NCI-H82 (cell line): ENCODE measurements at regions not wholly inside any gene's neighbourhood (a gene's known extent, or its start where the extent isn't known, plus 50 kb on each side); places are given as distances from the start of the nearest gene placed in this dataset.

ENCODE experiments used
- DNase-seq: peaks from one replicate; lab custom pipeline; 2025; lab: John Stamatoyannopoulos, UW

GRCh38 chr6:140320081-140321080, 945.9 kb upstream of the CITED2 start:
- no peak for DNase-seq

- DNase-seq, result no peak
Observed at GRCh38 chr6:140319209-140319608, 944.8 kb upstream of the CITED2 start.

- DNase-seq, result no peak
Observed at GRCh38 chr6:140318408-140318807, 944.0 kb upstream of the CITED2 start.

- DNase-seq, result no peak
Observed at GRCh38 chr6:140317950-140318349, 943.5 kb upstream of the CITED2 start.

GRCh38 chr6:140316966-140317365, 942.5 kb upstream of the CITED2 start:
- no peak for DNase-seq

GRCh38 chr6:140314682-140315081, 940.2 kb upstream of the CITED2 start:
- no peak for DNase-seq

- no peak for DNase-seq
Observed at GRCh38 chr6:140311146-140311545, 936.7 kb upstream of the CITED2 start.

- DNase-seq, result no peak
Observed at GRCh38 chr6:140303218-140303949, 928.9 kb upstream of the CITED2 start.

- no peak for DNase-seq
Observed at GRCh38 chr6:140300331-140300730, 925.9 kb upstream of the CITED2 start.

- no peak for DNase-seq
Observed at GRCh38 chr6:140289186-140289585, 914.7 kb upstream of the CITED2 start.

GRCh38 chr6:140285998-140286690, 911.7 kb upstream of the CITED2 start:
- DNase-seq, result no peak

GRCh38 chr6:140285471-140285870, 911.0 kb upstream of the CITED2 start:
- no peak for DNase-seq

- no peak for DNase-seq
Observed at GRCh38 chr6:140284871-140285270, 910.4 kb upstream of the CITED2 start.

- no peak for DNase-seq
Observed at GRCh38 chr6:140283197-140283596, 908.7 kb upstream of the CITED2 start.

GRCh38 chr6:140281767-140282166, 907.3 kb upstream of the CITED2 start:
- no peak for DNase-seq

- DNase-seq, result no peak
Observed at GRCh38 chr6:140281236-140281635, 906.8 kb upstream of the CITED2 start.

GRCh38 chr6:140276719-140277118, 902.3 kb upstream of the CITED2 start:
- DNase-seq, result no peak

- DNase-seq, result no peak
Observed at GRCh38 chr6:140276133-140276532, 901.7 kb upstream of the CITED2 start.

GRCh38 chr6:140275725-140276124, 901.3 kb upstream of the CITED2 start:
- DNase-seq, result no peak

- no peak for DNase-seq
Observed at GRCh38 chr6:140274548-140274947, 900.1 kb upstream of the CITED2 start.

- no peak for DNase-seq
Observed at GRCh38 chr6:140271759-140272377, 897.4 kb upstream of the CITED2 start.

GRCh38 chr6:140269591-140270165, 895.2 kb upstream of the CITED2 start:
- DNase-seq, result no peak
